NCI-H2081 treated with DMSO at 0.1 percent for 48 hours (cell line): ENCODE measurements at regions not wholly inside any gene's neighbourhood (a gene's known extent, or its start where the extent isn't known, plus 50 kb on each side); places are given as distances from the start of the nearest gene placed in this dataset.
A peak's percentile ranks its signal among the peaks of the same experiment; 100 is the strongest.

Experiments used
- DNase-seq: peaks from one replicate; lab custom pipeline; 2025; lab: John Stamatoyannopoulos, UW

DNA sequence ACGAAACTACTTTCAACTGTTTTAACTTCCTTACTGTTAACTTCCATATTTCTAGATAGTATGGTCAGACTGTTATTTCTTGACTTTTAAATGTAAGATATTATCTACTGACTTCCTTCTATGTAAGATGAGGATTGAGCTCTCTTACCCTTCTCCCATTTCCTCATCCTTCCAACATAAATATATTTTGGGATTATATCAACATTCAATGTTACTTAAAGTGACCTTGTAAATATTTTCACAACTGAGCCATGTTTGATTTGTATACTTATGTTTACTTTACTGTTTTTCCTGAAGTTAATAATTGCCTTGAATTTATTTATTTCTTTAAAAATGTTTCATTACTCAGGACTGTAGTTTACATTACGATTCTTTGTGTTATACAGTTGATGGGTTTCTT is 148.7 kb downstream of the ZIC5 start:
- no peak for DNase-seq

DNA sequence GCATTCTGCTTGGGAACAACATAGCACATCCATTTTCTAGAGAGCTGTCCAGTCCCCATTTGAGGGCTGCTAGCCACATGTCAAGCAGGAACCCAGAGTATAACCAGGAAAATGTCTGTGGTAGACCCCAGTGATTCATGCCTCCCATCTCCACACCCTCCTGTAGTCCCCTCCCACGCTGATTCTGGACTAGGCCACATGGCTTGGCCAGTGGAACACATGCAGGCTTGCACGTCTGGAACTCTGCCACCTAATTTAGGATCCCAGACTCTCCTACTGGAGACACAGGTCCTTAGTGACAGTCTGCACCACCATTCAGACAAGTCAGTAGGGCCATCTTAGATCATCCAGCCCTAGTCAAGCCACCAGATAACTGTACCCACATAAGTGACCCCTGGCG is 149.8 kb downstream of the ZIC5 start:
- no peak for DNase-seq

DNA sequence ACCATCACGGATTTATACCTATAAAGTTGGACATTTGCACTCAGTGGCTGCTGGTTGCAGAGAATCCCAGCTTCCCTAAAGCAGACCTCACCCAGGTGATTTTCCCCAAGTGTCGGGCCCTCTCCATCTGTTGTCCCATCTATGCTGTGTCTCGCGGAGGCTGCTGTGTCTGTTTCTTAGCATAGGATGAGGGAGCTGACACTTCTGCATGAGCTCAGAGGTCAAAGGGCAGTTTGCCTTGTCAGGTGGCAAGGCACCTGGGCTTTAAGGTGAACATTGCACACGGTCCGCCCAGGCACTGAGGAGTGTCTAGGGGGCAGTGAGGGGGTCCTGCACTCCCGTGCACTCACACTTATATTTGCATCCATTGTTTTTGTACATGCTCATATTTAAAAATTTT is 151.6 kb downstream of the ZIC5 start:
- DNase-seq: no peak

DNA sequence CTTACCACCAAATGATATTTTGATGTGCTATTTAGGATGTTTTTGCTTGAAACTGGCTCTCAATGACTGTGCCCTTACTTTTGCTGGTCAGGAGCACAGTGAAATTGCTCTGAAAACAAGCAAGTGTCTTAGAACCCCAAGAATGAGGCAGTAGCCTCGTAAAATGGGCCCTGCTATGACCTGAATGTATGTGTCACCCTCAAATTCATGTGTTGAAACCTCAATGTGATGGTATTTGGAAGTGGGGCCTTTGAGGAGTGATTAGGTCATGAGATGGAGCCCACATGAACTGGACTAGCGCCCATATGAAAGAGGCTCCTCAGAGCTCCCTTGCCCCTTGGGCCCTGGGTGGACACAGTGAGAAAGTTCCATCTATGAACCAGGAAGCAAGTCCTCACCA is 155.2 kb downstream of the ZIC5 start:
- DNase-seq: no peak

DNA sequence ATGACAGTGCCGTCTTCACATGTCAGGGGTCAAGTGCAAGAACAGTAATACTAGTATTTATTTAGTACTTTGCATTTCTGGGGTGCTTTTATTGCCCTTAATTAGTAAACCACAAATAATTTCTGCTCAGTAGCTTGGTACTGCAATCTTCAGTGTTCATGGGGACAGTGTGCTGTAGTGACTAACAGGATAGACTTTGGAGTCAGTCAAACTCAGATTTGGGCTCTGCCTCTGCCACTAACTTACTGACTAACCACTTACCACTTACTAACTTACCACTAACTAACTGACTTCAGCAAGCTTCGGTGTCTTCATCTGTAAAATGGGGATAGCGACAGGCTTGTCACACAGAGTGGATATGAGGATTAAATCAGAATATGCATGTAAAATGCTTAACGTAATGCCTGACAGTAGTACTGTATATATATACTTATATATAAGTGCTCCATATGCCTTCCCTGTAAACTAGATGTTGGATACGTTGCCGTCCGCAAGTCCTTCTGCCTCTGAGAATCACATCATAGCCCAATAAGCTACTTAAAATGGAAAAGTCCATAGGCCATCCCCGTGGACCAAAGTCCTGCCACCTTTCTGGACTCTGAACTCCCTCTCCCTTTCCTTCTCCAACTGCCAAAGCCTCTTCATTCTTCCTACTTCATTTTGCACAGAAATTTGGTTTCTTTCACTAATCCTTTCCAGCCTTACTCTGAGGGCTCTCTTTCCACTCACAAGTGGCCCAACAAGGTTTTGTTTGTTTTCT is 158.1 kb downstream of the ZIC5 start:
- DNase-seq: no peak

DNA sequence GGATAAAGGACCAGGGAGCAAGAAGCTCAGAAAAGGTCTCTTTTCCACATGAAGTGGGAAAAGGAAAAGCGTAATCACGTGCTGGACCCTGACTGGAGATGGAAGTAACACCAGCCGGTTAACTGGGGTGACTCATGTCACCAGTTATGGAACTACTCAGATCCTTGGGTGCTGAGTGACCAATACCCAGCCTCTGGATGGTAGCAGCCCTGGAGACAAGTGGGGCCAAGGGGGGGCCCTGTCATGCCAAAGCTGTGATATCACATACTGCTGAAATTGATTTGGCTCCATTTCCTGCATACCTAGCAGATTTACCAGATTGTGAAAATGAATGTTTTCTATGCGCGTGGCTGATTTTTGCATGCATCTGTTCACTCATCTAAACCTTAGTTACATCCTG is 158.9 kb downstream of the ZIC5 start:
- no peak for DNase-seq

DNA sequence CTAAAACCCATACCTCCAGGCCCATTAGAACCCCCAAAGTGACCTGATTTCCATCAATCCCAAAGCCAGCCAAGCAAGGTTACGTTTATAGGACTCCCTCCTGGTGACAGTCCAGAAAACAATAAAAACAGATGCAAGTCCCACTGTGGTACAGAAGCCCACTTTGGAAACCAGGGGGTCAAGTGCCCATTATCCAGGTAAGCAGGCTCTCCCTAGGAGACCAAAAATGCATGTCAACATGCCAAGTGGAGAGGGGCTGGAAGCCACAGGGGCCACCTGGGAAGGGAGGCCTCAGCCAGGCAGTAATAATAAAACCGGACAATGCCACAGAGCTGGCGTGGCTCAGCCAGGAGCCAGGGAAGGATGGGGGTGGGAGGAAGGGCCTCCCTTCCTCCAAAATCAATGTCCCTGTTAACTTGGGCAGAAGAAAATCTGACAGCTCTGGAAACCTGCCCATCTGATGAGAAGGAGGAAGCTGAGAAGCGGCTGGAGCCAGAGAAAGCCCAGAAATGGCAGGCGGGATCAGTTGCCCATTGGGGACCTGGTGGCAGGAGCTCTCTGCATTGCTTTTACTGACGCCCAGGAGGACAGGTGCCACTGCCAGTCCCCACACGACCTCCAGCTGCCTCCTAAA is 160.4 kb downstream of the ZIC5 start:
- DNase-seq: no peak

DNA sequence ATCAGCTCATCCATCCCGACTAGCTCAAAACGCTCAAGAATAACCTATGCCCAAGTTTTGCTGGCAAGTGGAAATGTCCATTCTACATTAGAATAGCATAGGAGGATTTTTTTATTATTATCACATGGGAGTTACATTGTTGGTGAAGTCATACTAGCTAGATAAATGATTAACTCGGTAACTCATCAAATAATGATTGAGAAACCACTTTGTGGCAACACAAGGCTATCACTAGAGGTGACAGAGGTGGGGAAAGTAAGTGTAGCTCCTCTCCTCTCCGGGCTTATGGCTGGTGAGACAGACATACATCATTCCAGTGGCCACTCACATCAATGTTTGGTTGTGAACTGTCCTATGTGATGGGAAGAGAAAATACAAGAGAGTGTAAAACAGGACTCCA is 161.6 kb downstream of the ZIC5 start:
- no peak for DNase-seq

DNA sequence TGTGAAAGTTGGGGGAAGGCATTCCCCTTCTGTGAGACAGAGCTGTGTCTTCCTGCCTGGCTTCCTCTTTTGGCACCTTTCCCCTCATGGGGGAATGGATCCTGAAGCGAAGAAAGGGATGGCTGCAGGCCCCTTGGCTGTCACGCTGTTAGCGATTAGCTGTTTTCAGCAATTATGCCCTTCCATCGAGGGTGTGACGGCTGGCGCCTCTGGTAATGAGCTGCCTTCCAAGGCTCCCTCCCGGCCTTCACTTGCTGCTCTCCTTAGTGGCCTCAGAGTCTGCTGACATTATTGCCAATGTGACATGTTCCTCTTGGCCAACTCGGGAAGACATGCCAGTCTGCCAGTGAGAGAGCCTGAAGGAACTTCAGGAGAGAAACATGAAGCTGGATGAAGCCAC is 162.1 kb downstream of the ZIC5 start:
- no peak for DNase-seq

DNA sequence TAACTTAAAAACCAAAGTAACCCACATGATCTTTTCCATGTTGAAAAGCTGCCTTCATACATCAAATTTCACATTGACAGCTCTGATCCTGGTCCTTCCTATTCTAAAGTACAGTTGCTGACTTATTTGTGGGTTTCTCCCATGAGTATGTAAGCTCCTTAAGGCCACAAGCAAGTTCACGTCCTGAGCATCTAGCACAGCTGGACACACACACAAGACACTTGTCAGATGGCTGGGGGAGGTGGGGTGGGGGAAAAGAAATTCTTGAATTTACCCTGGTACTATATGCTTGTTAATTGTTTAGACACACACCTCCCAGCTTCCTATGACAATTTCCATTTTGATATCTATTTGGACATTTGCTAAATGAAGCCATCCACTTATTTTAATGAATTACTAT is 162.8 kb downstream of the ZIC5 start:
- DNase-seq: no peak

DNA sequence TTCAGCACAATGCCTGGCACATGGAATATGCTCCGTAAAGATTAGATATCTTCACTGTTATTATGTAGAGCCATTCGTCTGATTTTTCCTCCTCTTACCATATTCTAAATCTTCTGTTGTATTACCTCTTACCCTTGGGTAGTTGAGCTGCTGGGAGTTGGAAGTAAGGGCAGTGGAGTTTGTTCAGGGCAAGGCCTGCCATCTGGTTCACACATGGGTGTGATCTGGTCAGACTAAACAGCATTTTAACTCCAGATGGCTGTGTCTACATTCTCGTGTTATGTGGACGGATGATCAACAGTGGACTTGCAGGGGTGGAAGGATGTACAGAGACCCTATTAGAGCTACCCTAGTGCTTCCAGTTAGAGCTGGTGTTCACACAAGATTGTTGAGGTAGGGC is 164.9 kb downstream of the ZIC5 start:
- no peak for DNase-seq

DNA sequence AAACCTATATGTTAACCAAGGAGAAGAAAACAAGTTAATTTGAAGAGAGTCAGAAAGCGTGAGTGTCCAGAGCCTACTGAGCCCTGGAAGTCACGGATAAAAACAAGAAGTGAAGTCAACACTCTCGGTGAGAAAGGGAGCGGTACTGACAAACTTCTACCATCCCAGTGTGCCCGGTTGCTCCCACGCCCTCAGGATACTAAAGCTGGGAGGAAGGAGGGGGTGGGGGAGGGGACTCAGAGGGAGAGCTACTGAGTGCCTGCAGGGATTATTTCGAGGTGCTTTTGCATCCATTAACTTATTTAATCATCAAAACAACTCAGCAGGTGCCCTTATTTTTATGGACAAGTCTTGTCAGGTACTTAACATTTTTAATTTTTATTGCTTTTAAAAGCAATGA is 166.2 kb downstream of the ZIC5 start:
- DNase-seq: no peak

DNA sequence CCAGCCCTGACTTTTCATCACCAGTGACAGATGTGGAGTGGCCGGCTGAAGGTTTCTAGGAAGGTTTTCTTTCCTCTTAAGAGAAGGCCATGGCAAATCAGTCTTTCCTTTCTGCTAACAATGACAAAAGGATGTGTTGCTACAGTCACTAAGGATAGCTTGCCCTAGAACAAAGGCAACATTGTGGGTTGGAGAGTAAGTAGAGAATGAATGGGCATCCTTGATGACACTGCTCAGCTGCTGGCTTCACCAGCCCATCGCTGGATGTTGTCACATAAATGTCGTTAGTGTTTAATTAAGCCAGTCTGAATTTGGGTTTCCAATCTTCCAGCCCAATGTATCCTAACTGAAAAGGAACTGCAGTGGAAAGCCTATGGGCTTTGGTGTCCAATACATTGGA is 168.4 kb downstream of the ZIC5 start:
- DNase-seq: no peak

DNA sequence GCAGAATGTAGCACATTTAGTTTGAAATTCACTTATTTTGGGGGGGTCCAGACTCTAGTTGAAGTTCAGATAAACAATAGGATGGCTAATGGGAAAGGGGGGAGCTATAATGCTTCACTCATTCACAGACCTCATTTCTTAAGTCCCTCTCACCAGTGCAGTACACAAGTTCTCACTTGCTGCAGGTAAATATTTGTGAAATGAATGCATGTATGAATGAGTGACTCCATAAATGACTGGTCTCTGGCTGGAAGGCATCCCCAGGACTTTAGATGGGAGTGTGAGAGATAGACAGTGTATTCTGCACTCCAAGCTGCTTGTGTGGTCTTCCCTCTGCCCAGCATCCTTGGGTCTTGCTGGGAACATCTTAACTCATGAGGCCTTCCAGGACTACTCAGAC is 169.2 kb downstream of the ZIC5 start:
- DNase-seq: no peak

DNA sequence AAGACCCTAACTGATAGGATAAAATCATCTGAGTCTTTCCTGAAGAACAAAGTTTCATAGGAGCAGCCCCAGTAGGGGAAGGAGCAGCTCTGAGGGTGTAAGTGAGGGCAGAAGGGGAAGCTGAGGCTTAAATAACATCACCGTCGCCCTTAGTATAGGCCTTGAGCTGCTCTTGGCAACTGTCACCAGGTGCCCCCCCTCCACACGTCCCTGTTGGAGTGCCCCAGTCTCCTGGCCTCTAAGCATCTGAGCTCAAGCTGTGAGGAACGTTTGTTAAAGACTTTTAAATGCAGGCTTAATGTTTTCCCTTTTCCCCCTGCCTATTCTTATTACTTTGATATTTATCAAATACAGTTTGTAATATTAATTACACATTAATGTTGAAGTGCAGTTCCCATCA is 170.6 kb downstream of the ZIC5 start:
- DNase-seq: no peak

DNA sequence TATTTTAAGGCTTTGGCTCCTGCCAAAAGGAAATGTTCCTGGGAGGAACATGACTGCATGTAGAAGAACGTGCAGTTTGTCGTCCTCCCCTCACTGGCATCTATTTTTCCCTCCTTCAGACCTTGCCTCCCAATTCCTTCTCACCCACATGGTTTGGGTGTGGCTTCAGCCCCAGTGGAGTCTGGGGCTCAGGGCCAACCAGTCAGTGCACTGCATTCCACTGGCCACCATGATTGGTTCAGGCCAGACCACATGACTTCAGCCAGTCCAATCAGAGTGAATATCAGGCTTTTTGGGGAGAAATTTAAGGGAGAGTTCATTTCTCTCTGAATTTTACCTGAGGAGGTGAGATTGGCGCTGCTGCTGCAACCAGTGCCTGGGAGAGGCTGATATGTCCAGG is 171.6 kb downstream of the ZIC5 start:
- no peak for DNase-seq

DNA sequence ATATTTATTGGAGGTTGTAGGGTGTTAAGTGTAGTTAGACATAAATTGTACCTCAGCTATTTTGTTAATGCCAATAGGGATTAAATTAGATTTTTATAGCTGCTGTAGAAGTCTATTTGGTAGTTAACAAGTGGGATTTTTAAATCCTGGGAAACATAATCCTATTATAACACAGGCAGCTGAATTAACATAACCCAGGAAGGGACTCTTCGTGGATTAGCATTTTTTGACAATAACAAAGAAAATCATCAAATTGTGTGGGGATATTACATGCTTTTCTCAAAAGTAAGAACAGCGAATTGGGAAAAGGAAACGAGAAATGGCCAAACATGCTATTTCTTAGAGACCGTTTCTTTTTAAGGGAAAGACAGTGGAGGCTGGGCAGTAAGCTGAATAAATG is 172.8 kb downstream of the ZIC5 start:
- no peak for DNase-seq

DNA sequence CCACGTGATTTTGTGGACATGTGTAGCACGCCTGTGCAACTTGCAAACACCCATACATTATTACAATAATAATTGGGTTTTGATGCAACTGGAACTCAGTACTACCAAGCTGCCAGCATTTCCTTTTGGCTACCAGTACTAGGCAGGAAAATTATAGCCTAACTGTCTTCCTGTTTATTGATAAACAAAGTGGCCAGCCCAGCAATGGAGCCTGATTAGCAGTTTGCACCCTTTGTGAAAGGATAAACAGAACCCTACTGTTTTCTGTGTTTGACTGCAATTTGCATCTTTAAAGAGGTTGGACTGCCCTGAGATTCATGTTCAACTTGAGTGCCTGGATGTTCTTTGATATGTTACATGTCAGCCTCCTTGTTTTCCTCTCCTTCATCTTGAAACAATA is 173.9 kb downstream of the ZIC5 start:
- peak; percentile 80 for DNase-seq

DNA sequence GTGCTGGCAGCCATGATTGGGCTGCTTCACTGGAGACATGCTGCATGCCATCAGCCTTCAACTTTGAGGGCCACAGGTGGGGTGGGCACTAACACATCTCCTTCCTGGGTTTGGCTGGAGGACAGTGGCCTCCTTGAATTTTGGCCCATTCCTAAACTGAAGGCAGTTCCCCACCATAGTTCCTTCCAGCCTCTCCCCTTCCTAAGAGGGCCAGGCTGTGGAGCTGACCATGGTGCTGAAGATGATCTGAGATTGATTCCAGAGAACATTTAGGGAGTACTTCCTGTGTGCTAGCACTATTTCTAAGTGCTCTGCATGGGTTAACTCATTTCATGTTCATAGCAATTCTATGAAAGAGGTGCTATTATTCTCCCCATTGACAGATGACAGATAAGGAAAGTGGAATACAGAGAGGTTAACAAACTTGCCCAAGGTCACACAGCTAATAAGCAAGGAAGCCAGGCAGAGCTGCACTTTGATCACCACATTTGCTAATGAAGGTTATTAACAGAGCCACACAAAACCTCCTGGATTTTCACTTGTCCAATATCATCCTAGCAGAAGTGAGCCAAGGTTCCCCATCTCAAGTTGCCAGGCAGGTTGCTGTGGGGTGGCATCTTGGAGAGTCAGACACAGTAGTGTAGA is 175.3 kb downstream of the ZIC5 start:
- no peak for DNase-seq

DNA sequence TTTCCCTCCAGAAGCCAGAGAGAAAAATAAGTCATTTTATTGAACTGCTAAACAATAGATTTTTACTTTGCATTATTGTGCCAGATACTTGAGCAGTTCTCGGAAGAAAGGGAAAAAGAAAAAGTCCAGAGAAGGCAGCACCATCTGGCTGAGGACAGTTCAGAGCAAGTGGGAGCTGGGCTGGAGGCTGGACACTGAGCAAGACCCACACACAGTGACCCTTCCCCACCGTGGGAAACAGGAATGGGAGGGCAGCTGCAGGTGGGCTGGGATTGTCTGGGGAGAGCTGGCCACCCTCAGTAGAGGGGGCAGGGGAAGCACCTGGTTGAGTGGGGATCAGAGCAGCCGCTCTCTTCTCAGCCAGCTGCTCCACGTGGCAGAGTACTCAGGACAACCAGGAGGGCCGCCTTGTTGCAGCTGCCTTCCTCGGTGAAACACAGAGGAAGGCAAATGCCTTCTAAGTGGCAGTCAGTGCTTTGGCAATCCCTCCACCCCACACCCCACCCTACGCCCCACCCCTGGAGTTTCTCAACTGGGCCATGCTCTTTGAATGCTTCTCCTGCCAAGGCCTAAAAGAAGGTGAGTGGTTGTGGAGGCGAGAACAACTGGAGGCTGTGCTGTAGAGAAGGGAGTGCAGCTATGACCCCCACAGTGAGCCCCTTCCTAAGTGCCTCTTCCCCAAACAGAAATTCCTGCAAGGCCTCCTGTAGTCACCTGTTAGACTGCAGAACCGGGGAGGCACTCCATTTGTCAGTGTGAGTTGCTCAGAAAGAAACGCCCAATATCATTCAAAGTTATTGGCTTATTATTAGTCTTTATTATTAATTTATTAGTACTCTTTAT is 179.3 kb downstream of the ZIC5 start:
- no peak for DNase-seq

DNA sequence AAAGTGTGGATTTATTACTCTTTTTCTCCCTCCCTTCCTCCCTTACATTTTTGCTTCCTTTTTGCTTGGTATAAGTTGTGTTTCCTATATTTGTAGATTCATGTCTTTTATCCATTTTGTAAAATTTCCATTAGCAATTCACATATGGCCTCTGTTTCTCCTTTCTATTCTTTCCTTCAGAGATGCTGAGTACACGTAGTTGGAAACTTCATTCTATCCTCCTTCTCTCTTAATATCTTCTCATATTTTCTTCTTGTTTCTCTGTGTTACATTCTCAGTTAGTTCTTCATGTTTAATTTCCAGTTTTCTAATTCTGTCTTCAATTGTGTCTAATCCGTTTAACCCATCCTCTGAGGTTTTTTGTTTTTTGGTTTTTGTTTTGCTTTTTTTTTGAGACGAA is 188.9 kb downstream of the ZIC5 start:
- DNase-seq: no peak

DNA sequence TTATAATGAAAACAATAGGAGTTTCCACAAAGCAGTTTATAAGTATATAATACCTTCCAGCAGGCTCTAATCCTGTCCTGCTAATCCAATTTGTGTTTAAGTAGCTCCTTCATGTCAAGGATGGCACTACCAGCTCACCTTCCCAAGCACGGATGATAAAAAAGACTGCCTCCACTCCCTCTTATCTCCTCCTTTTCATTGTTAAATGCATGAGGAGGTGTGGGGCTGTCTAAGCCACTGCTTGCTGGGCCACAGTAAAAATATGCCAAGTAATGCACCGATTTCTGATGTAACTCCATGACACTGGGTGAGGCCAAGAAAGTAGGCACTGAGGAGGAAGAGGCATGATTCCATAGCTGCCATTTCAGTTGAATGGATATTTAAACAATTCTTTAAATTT is 193.1 kb downstream of the ZIC5 start:
- DNase-seq: no peak

DNA sequence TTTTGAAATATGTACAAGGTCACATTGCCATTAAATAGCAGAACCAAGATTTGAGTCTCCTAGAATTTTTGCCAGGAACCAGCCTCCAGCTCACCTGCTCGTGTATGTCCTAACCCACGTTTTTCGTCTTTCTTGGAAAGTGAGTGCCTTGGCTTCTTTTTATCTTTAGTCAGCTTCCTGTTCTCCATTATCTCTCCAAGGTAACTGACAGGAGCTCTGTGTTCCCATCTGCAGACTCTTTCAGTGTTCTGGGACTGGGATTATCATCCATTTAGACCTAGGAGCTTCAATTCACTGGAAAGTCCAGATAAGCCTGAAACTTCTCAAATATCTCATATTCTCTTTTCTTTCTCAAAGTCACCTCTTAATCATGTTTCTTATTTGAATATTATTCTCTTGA is 193.7 kb downstream of the ZIC5 start:
- DNase-seq: no peak
